HepG2 (cell line): ENCODE measurements at regions not wholly inside any gene's neighbourhood (a gene's known extent, or its start where the extent isn't known, plus 50 kb on each side); places are given as distances from the start of the nearest gene placed in this dataset.

Experiments
- CTCF ChIP-seq: sonication (generic); formaldehyde crosslinking; IDR thresholded peaks from 2 replicates; pipeline ENCODE4 v1.5.0; 2020; ENCODE audit warnings: mild to moderate bottlenecking, missing genetic modification reagents, moderate library complexity
- ZNF878 ChIP-seq: sonication (generic); formaldehyde crosslinking; IDR thresholded peaks from 2 replicates; pipeline ENCODE4 v1.8.1; 2023; ENCODE audit warnings: mild to moderate bottlenecking, missing genetic modification reagents, moderate library complexity
- TF ChIP-seq, protein P1 (sequence below): sonication (generic); formaldehyde crosslinking; IDR thresholded peaks from 2 replicates; pipeline ENCODE4 v1.8.0; 2022; ENCODE audit warnings: mild to moderate bottlenecking, missing genetic modification reagents, moderate library complexity

GRCh38 chr17:31722251-31723056 is 136.6 kb downstream of the COPRS start:
- TF ChIP-seq ZNF878 (CRISPR knock-in tag): no peak
- TF ChIP-seq, protein P1, sequence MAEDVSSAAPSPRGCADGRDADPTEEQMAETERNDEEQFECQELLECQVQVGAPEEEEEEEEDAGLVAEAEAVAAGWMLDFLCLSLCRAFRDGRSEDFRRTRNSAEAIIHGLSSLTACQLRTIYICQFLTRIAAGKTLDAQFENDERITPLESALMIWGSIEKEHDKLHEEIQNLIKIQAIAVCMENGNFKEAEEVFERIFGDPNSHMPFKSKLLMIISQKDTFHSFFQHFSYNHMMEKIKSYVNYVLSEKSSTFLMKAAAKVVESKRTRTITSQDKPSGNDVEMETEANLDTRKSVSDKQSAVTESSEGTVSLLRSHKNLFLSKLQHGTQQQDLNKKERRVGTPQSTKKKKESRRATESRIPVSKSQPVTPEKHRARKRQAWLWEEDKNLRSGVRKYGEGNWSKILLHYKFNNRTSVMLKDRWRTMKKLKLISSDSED (CRISPR knock-in tag): no peak
- TF ChIP-seq CTCF (CRISPR knock-in tag): no peak
